ENCODE measurements at regions not wholly inside any gene's neighbourhood (a gene's known extent, or its start where the extent isn't known, plus 50 kb on each side); places are given as distances from the start of the nearest gene placed in this dataset.

GRCh38 chr6:138600726-138601125 lies 101.4 kb upstream of the NHSL1 start:
- H3K4me3 ChIP-seq: no peak overlapping the region
- no peaks in the 10 kb centered on the region for H3K79me2 ChIP-seq (ENCODE audit: control insufficient read depth, insufficient read depth, low read length)
- no peaks in the 10 kb centered on the region for H4K20me1 ChIP-seq (ENCODE audit: control insufficient read depth, insufficient read depth)
- H3K4me2 ChIP-seq (ENCODE audit: control insufficient read depth, insufficient read depth): no peak overlapping the region
- TF ChIP-seq ASH2L (IDR thresholded peaks at IDR 0.05; ENCODE audit: borderline replicate concordance, low read depth): no peak
- no peak for TF ChIP-seq SMC3 (IDR thresholded peaks at IDR 0.05; ENCODE audit: borderline replicate concordance, low read length)
- no peak for TF ChIP-seq PKNOX1 (IDR thresholded peaks at IDR 0.05)
- TF ChIP-seq SIN3A (IDR thresholded peaks at IDR 0.05; ENCODE audit: low read depth, low read length): no peak
- no peak overlapping the region for H3K27ac ChIP-seq (ENCODE audit: control insufficient read depth, insufficient read depth)
- no peaks in the 10 kb centered on the region for H3K9me3 ChIP-seq (replicated peaks; ENCODE audit: control insufficient read depth, insufficient read depth, low read length)
- intact Hi-C loops (cut with micrococcal nuclease; ENCODE audit: unreplicated experiment) (no loop called here), in situ Hi-C loops (cut with MboI) (no loop called here)
- H3K27me3 ChIP-seq (replicated peaks in 1 of 2; ENCODE audit: control insufficient read depth in 2 of 2, insufficient read depth in 2 of 2, low read length in 1 of 2): no peaks in the 10 kb centered on the region
- ChIA-PET CTCF (no interaction called here), SMC1A (ENCODE audit: uncharacterized antibody, unreplicated experiment) (no interaction called here), POLR2A (no interaction called here), RAD21 (ENCODE audit: unreplicated experiment) (no interaction called here)
- H3K36me3 ChIP-seq (ENCODE audit: control insufficient read depth in 2 of 2, insufficient read depth in 2 of 2, low read length in 1 of 2): no peaks in the 10 kb centered on the region
- H3K4me1 ChIP-seq (ENCODE audit: control insufficient read depth, insufficient read depth, low read length): no peaks in the 10 kb centered on the region
- FAIRE-seq (no peak), DNase-seq (ENCODE audit: low read depth, low spot score) (no peak), ATAC-seq (no peak)
- no peak overlapping the region for H3K9ac ChIP-seq (ENCODE audit: control insufficient read depth, insufficient read depth, low read length)
- BruUV-seq (replicated peaks): no TSS peak
- H2AFZ ChIP-seq (ENCODE audit: control insufficient read depth, low read depth, low read length): no peak overlapping the region

GRCh38 chr6:138601128-138601527 lies 101.8 kb upstream of the NHSL1 start:
- no peak overlapping the region for H3K9ac ChIP-seq (ENCODE audit: control insufficient read depth, insufficient read depth, low read length)
- no peak for FAIRE-seq

More at GRCh38 chr6:138601128-138601527, 101.8 kb upstream of the NHSL1 start:
- no peaks in the 10 kb centered on the region for H3K9me3 ChIP-seq (replicated peaks; ENCODE audit: control insufficient read depth, insufficient read depth, low read length)
- H2AFZ ChIP-seq (ENCODE audit: control insufficient read depth, low read depth, low read length): no peak overlapping the region
- DNase-seq (ENCODE audit: low read depth, low spot score) (no peak), ATAC-seq (no peak)
- H3K36me3 ChIP-seq (ENCODE audit: control insufficient read depth in 2 of 2, insufficient read depth in 2 of 2, low read length in 1 of 2): no peaks in the 10 kb centered on the region
- no peaks in the 10 kb centered on the region for H3K4me1 ChIP-seq (ENCODE audit: control insufficient read depth, insufficient read depth, low read length)
- H3K4me2 ChIP-seq (ENCODE audit: control insufficient read depth, insufficient read depth): no peak overlapping the region
- no peaks in the 10 kb centered on the region for H4K20me1 ChIP-seq (ENCODE audit: control insufficient read depth, insufficient read depth)
- SMC1A ChIA-PET (ENCODE audit: uncharacterized antibody, unreplicated experiment): interaction anchor here (1.1 kb wide), 1 partner anchor 24 kb away, joined by 3 read pairs; no protein-coding TSS in a partner anchor
- CTCF ChIA-PET: no interaction called here
- no peak overlapping the region for H3K4me3 ChIP-seq
- no peak for TF ChIP-seq NR2C2 (IDR thresholded peaks at IDR 0.05; ENCODE audit: borderline replicate concordance, control insufficient read depth, insufficient read length, low read depth)
- TF ChIP-seq IRF3 (IDR thresholded peaks at IDR 0.05): no peak
- H3K27ac ChIP-seq (ENCODE audit: control insufficient read depth, insufficient read depth): no peak overlapping the region
- no peaks in the 10 kb centered on the region for H3K27me3 ChIP-seq (replicated peaks in 1 of 2; ENCODE audit: control insufficient read depth in 2 of 2, insufficient read depth in 2 of 2, low read length in 1 of 2)
- no TSS peak for BruUV-seq (replicated peaks)
- no peaks in the 10 kb centered on the region for H3K79me2 ChIP-seq (ENCODE audit: control insufficient read depth, insufficient read depth, low read length)
- POLR2A ChIA-PET: no interaction called here
- RAD21 ChIA-PET (ENCODE audit: unreplicated experiment): no interaction called here
- intact Hi-C loops (cut with micrococcal nuclease; ENCODE audit: unreplicated experiment) (no loop called here), in situ Hi-C loops (cut with MboI) (no loop called here)

Data from GM12878 (cell line).